H1 (cell line): ENCODE measurements at regions not wholly inside any gene's neighbourhood (a gene's known extent, or its start where the extent isn't known, plus 50 kb on each side); places are given as distances from the start of the nearest gene placed in this dataset.

Experiments
- CTCF ChIA-PET: fragments of 300-600 bp; sonication (Branson Sonifier 250); formaldehyde crosslinking; loops from one replicate; lab custom pipeline; 2021; ENCODE audit not compliant: partially characterized antibody; lab: Charles Lee
- POLR2A ChIA-PET: fragments of 300-600 bp; sonication (Branson Sonifier 250); formaldehyde crosslinking; loops from one replicate; lab custom pipeline; 2021; ENCODE audit warnings: inconsistent platforms; ENCODE audit not compliant: partially characterized antibody; lab: Charles Lee
- DNase-seq, 2 experiments: peaks; one replicate each; pipeline versions ENCODE4 v3.0.0 to v3.0.0-alpha.2; 2010 to 2022; ENCODE audit warnings: low spot score in 2 of 2, low read depth in 1 of 2, mixed read lengths in 1 of 2
- FAIRE-seq: peaks from 2 replicates; lab custom pipeline; 2011; peaks lifted over from hg19 to GRCh38; lab: Jason Lieb, UNC
- H2AFZ ChIP-seq: 2 replicates; pipeline ENCODE4 v1.8.1; 2012; ENCODE audit warnings: low read length, inconsistent platforms
- H2AK5ac ChIP-seq: 2 replicates; pipeline ENCODE4 v1.6.1; 2013; ENCODE audit warnings: low read depth, low read length
- H2BK120ac ChIP-seq: replicated peaks from 2 replicates; pipeline ENCODE3; 2013; ENCODE audit warnings: low read depth, low read length, inconsistent platforms
- H2BK12ac ChIP-seq: 2 replicates; pipeline ENCODE4 v1.6.1; 2013; ENCODE audit warnings: low read depth, low read length
- H2BK15ac ChIP-seq: 2 replicates; pipeline ENCODE4 v1.6.1; 2013; ENCODE audit warnings: low read length
- H2BK20ac ChIP-seq: 2 replicates; pipeline ENCODE4 v1.6.1; 2013; ENCODE audit warnings: low read length
- H2BK5ac ChIP-seq: 2 replicates; pipeline ENCODE4 v1.6.1; 2013; ENCODE audit warnings: low read depth, low read length
- H3K14ac ChIP-seq: 2 replicates; pipeline ENCODE4 v1.6.1; 2013; ENCODE audit warnings: inconsistent platforms; ENCODE audit not compliant: insufficient read length
- H3K18ac ChIP-seq: 2 replicates; pipeline ENCODE4 v1.6.1; 2013; ENCODE audit warnings: low read length; ENCODE audit errors: extremely low read depth
- H3K23ac ChIP-seq: 2 replicates; pipeline ENCODE4 v1.6.1; 2013; ENCODE audit warnings: inconsistent platforms; ENCODE audit not compliant: insufficient read length
- H3K23me2 ChIP-seq: 2 replicates; pipeline ENCODE4 v1.6.1; 2013; ENCODE audit warnings: low read depth, low read length
- H3K27ac ChIP-seq: 2 replicates; pipeline ENCODE4 v1.6.1; 2011; ENCODE audit warnings: low read depth, low read length, inconsistent platforms
- H3K27me3 ChIP-seq, 4 experiments: replicated peaks in 1 of 4; 1 replicate in 1 of 4; 2 replicates in 3 of 4; pipeline versions ENCODE4 v1.6.1 to v1.8.1; 2011 to 2013; ENCODE audit warnings: low read length in 3 of 4, mild to moderate bottlenecking in 3 of 4, inconsistent platforms in 2 of 4, mixed read lengths in 2 of 4, moderate library complexity in 1 of 4; ENCODE audit not compliant: control insufficient read depth in 3 of 4, insufficient read depth in 3 of 4; ENCODE audit errors: extremely low read depth in 1 of 4
- H3K36me3 ChIP-seq, 4 experiments: 2 replicates each; pipeline versions ENCODE4 v1.6.1 to v1.8.1; 2011 to 2013; ENCODE audit warnings: mild to moderate bottlenecking in 4 of 4, low read length in 3 of 4, moderate library complexity in 2 of 4, control low read depth in 1 of 4, inconsistent platforms in 1 of 4; ENCODE audit not compliant: insufficient read depth in 4 of 4, control insufficient read depth in 2 of 4
- H3K4ac ChIP-seq: replicated peaks from 2 replicates; pipeline ENCODE3; 2013; ENCODE audit warnings: low read length, low read depth, mixed read lengths, inconsistent platforms; ENCODE audit not compliant: insufficient read length
- H3K4me1 ChIP-seq, 4 experiments: replicated peaks in 1 of 4; 1 replicate in 1 of 4; 2 replicates in 3 of 4; pipeline versions ENCODE4 v1.6.1 to v1.8.1; 2011 to 2013; ENCODE audit warnings: low read length in 3 of 4, inconsistent platforms in 2 of 4, mixed read lengths in 1 of 4; ENCODE audit not compliant: insufficient read depth in 4 of 4, control insufficient read depth in 3 of 4
- H3K4me2 ChIP-seq, 2 experiments: 2 replicates each; pipeline versions ENCODE4 v1.6.1 to v1.8.1; 2011 to 2013; ENCODE audit warnings: low read depth in 2 of 2, low read length in 2 of 2, control low read depth in 1 of 2, inconsistent platforms in 1 of 2, mild to moderate bottlenecking in 1 of 2; ENCODE audit not compliant: insufficient read depth in 1 of 2
- H3K4me3 ChIP-seq, 4 experiments: fragments of 200-600, 300-600 bp in 1 of 4; sonication (generic), shearing (Covaris generic), sonication (Bioruptor Twin) in 1 of 4; 2 replicates each; pipeline versions ENCODE4 v1.5.1 to v1.8.1; 2011 to 2016; ENCODE audit warnings: low read length in 4 of 4, low read depth in 3 of 4, control low read depth in 2 of 4, inconsistent platforms in 2 of 4, mild to moderate bottlenecking in 2 of 4, mixed read lengths in 1 of 4, moderate library complexity in 1 of 4; ENCODE audit not compliant: insufficient read depth in 2 of 4; ENCODE audit errors: extremely low read depth in 1 of 4
- H3K56ac ChIP-seq: replicated peaks from 2 replicates; pipeline ENCODE3; 2013; ENCODE audit warnings: low read depth, mild to moderate bottlenecking, mixed read lengths, low read length, inconsistent platforms; ENCODE audit not compliant: insufficient read length
- H3K79me1 ChIP-seq: 2 replicates; pipeline ENCODE4 v1.6.1; 2013; ENCODE audit warnings: low read depth, low read length, control low read depth
- H3K79me2 ChIP-seq, 2 experiments: 2 replicates each; pipeline versions ENCODE4 v1.6.1 to v1.8.1; 2012 to 2013; ENCODE audit warnings: low read length in 2 of 2, mild to moderate bottlenecking in 2 of 2, inconsistent platforms in 1 of 2; ENCODE audit not compliant: insufficient read depth in 2 of 2, control insufficient read depth in 1 of 2
- H3K9ac ChIP-seq, 4 experiments: replicated peaks in 1 of 4; 1 replicate in 1 of 4; 2 replicates in 3 of 4; pipeline versions ENCODE4 v1.6.1 to v1.8.1; 2011 to 2013; ENCODE audit warnings: low read depth in 3 of 4, low read length in 3 of 4, control low read depth in 2 of 4, mild to moderate bottlenecking in 2 of 4, moderate library complexity in 2 of 4, inconsistent platforms in 1 of 4; ENCODE audit errors: extremely low read depth in 1 of 4
- H3K9me3 ChIP-seq, 2 experiments: 2 replicates each; pipeline versions ENCODE4 v1.6.1 to v1.8.1; 2012 to 2013; ENCODE audit warnings: mild to moderate bottlenecking in 2 of 2, moderate library complexity in 2 of 2, control low read depth in 1 of 2, inconsistent platforms in 1 of 2, low read depth in 1 of 2, low read length in 1 of 2, mixed read lengths in 1 of 2; ENCODE audit not compliant: insufficient read depth in 2 of 2
- H4K20me1 ChIP-seq, 2 experiments: replicated peaks in 1 of 2; 2 replicates each; pipeline versions ENCODE3 to v1.8.1; 2011 to 2013; ENCODE audit warnings: inconsistent platforms in 2 of 2, low read length in 2 of 2, mild to moderate bottlenecking in 1 of 2; ENCODE audit not compliant: insufficient read depth in 2 of 2, control insufficient read depth in 1 of 2
- H4K5ac ChIP-seq: 2 replicates; pipeline ENCODE4 v1.6.1; 2013; ENCODE audit warnings: low read length, low read depth, mixed read lengths, inconsistent platforms; ENCODE audit not compliant: insufficient read length
- H4K8ac ChIP-seq: 2 replicates; pipeline ENCODE4 v1.8.0; 2013; ENCODE audit warnings: mild to moderate bottlenecking, moderate library complexity, low read length, inconsistent platforms; ENCODE audit not compliant: insufficient read depth; ENCODE audit errors: extremely low read depth
- H4K91ac ChIP-seq: replicated peaks from 2 replicates; pipeline ENCODE3; 2013; ENCODE audit warnings: low read length, mixed read lengths, inconsistent platforms; ENCODE audit not compliant: insufficient read length
- POLR2AphosphoS5 ChIP-seq: IDR thresholded peaks from 2 replicates; pipeline ENCODE4 v1.6.1; 2011; ENCODE audit warnings: low read depth, low read length
- RAD21 ChIP-seq, 2 experiments: IDR thresholded peaks in 1 of 2; conservative IDR thresholded peaks in 1 of 2; 2 replicates each; pipeline ENCODE4 v1.6.1; 2011; ENCODE audit warnings: low read depth in 2 of 2, low read length in 2 of 2, improper control_type of control experiment in 1 of 2, inconsistent platforms in 1 of 2, mild to moderate bottlenecking in 1 of 2, moderate library complexity in 1 of 2
- SIRT6 ChIP-seq: IDR thresholded peaks from one replicate; pipeline ENCODE4 v1.7.1; 2012; ENCODE audit warnings: low read length, inconsistent platforms
- SP1 ChIP-seq: IDR thresholded peaks from 2 replicates; pipeline ENCODE4 v1.6.1; 2011; ENCODE audit warnings: low read depth, low read length
- WGBS, 2 experiments: shearing (Covaris generic) in 1 of 2; methylation state at CpG; one replicate each; pipeline versions ENCODE4 v1.1.6 to v1.1.7; 2013 to 2015; ENCODE audit warnings: low lambda C conversion rate in 2 of 2, mixed read lengths in 2 of 2, inconsistent platforms in 1 of 2, low coverage in 1 of 2, missing lambda C conversion rate in 1 of 2; ENCODE audit not compliant: insufficient replicate concordance in 2 of 2, insufficient coverage in 1 of 2, insufficient read length in 1 of 2; ENCODE audit errors: extremely low coverage in 1 of 2, missing lambda C conversion rate in 1 of 2; 5-methylcytosine and 5-hydroxymethylcytosine counted together
- TF ChIP-seq, protein P1 (sequence below), 3 experiments: IDR thresholded peaks; 1 replicate in 2 of 3; 2 replicates in 1 of 3; pipeline versions ENCODE4 v1.5.1 to v1.6.1; 2011; ENCODE audit warnings: low read length in 3 of 3, mild to moderate bottlenecking in 3 of 3, inconsistent platforms in 2 of 3, low read depth in 1 of 3, moderate library complexity in 1 of 3; ENCODE audit not compliant: insufficient read depth in 1 of 3; ENCODE audit errors: control extremely low read depth in 1 of 3

- Histone ChIP-seq H3K79me1 (no peaks in the 10 kb centered on the region), H2BK120ac (no peak overlapping the region), H3K27me3 (no peaks in the 10 kb centered on the region), H3K23ac (no peak overlapping the region), H3K18ac (no peak overlapping the region), H3K4ac (no peak overlapping the region), H2BK15ac (no peak overlapping the region), H2AFZ (no peak overlapping the region), H2BK20ac (no peak overlapping the region), H2AK5ac (no peak overlapping the region), H2BK5ac (no peak overlapping the region), H3K36me3 (no peaks in the 10 kb centered on the region), H2BK12ac (no peak overlapping the region), H4K20me1 (no peaks in the 10 kb centered on the region), H4K91ac (no peak overlapping the region), H4K5ac (no peak overlapping the region), H3K4me1 (peaks cover 0 to 5% (median 2%) of the 10 kb centered on the region in 4 experiments; a peak in 3 of 7 replicates), H3K23me2 (no peaks in the 10 kb centered on the region), H3K9ac (no peak overlapping the region), H3K4me2 (no peak overlapping the region), H4K8ac (no peak overlapping the region), H3K9me3 (0 out of 4 replicates have a peak, but pooled peaks cover 0 to 3% of the 10 kb centered on the region in 2 experiments), H3K4me3 (no peak overlapping the region), H3K14ac (no peak overlapping the region), H3K79me2 (no peaks in the 10 kb centered on the region), H3K56ac (no peak overlapping the region), H3K27ac (no peak overlapping the region)
- WGBS, 2 experiments: 91% methylated on average over 5 of the region's 5 CpGs; no CpG with 5 or more reads in 1 of the 2 experiments
- POLR2A ChIA-PET: no interaction called here
- FAIRE-seq (no peak), DNase-seq (no peak)
- CTCF ChIA-PET: interaction anchor here (0.7 to 2.9 kb wide), 2 partner anchors 10 to 254 kb away, joined by 3 to 24 read pairs; no protein-coding TSS in a partner anchor
- no peak for TF ChIP-seq SIRT6
- TF ChIP-seq SP1: no peak
- no peak for TF ChIP-seq POLR2AphosphoS5
- TF ChIP-seq RAD21 (IDR thresholded peaks at IDR 0.05 in 1 of 2, conservative IDR thresholded peaks at IDR 0.05 in 1 of 2; ENCODE audit: low read depth in 2 of 2, low read length in 2 of 2): peak; percentile 49 to 62
- TF ChIP-seq, protein P1, sequence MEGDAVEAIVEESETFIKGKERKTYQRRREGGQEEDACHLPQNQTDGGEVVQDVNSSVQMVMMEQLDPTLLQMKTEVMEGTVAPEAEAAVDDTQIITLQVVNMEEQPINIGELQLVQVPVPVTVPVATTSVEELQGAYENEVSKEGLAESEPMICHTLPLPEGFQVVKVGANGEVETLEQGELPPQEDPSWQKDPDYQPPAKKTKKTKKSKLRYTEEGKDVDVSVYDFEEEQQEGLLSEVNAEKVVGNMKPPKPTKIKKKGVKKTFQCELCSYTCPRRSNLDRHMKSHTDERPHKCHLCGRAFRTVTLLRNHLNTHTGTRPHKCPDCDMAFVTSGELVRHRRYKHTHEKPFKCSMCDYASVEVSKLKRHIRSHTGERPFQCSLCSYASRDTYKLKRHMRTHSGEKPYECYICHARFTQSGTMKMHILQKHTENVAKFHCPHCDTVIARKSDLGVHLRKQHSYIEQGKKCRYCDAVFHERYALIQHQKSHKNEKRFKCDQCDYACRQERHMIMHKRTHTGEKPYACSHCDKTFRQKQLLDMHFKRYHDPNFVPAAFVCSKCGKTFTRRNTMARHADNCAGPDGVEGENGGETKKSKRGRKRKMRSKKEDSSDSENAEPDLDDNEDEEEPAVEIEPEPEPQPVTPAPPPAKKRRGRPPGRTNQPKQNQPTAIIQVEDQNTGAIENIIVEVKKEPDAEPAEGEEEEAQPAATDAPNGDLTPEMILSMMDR (IDR thresholded peaks at IDR 0.05; ENCODE audit: control extremely low read depth in 1 of 3, insufficient read depth in 1 of 3, low read depth in 1 of 3, low read length in 3 of 3): peak; percentile 29 to 40 (median 35); a peak in 3 of 4 replicates
Observed at GRCh38 chr15:27690290-27690689, 408.8 kb downstream of the OCA2 start.
